SU-DHL-6 (cell line): ENCODE measurements at regions not wholly inside any gene's neighbourhood (a gene's known extent, or its start where the extent isn't known, plus 50 kb on each side); places are given as distances from the start of the nearest gene placed in this dataset.

ENCODE experiments used
- H2AFZ ChIP-seq: fragments of 200-600 bp; sonication (generic); 2 replicates; pipeline ENCODE4 v1.6.1; 2014; ENCODE audit warnings: low read depth, mild to moderate bottlenecking, moderate library complexity, mixed read lengths, antibody characterized with exemption, low read length; ENCODE audit not compliant: severe bottlenecking
- H3F3A ChIP-seq: fragments of 200-600 bp; shearing (Covaris generic); 2 replicates; pipeline ENCODE4 v1.6.0; 2016; ENCODE audit warnings: antibody characterized with exemption, mild to moderate bottlenecking; ENCODE audit not compliant: insufficient read depth
- H3K27ac ChIP-seq: fragments of 200-600 bp; sonication (generic); 2 replicates; pipeline ENCODE4 v1.5.1; 2016; ENCODE audit warnings: low read depth, mild to moderate bottlenecking, low read length, moderate library complexity, mixed read lengths
- H3K27me3 ChIP-seq: fragments of 200-600 bp; sonication (generic), shearing (Covaris generic); 2 replicates; pipeline ENCODE4 v1.6.0; 2014; ENCODE audit warnings: mild to moderate bottlenecking, low read length
- H3K36me3 ChIP-seq: fragments of 200-600 bp; sonication (generic); 2 replicates; pipeline ENCODE4 v1.6.1; 2014; ENCODE audit warnings: mild to moderate bottlenecking, low read length, mixed read lengths
- H3K4me2 ChIP-seq: fragments of 300-600, 200-600 bp; shearing (Covaris generic), sonication (generic); 2 replicates; pipeline ENCODE4 v1.6.0; 2014; ENCODE audit warnings: low read length, low read depth, mild to moderate bottlenecking; ENCODE audit not compliant: poor library complexity, severe bottlenecking
- H3K4me3 ChIP-seq: fragments of 200-600 bp; sonication (generic); 2 replicates; pipeline ENCODE4 v1.5.1; 2014; ENCODE audit warnings: antibody characterized with exemption, low read length, mild to moderate bottlenecking, mixed read lengths; ENCODE audit not compliant: insufficient read depth, poor library complexity, severe bottlenecking
- H3K79me2 ChIP-seq: fragments of 200-600 bp; sonication (generic); 2 replicates; pipeline ENCODE4 v1.6.1; 2014; ENCODE audit warnings: mild to moderate bottlenecking, low read length, moderate library complexity; ENCODE audit not compliant: insufficient read depth
- H3K9ac ChIP-seq: fragments of 200-600 bp; sonication (generic); 2 replicates; pipeline ENCODE4 v1.7.0; 2014; ENCODE audit warnings: mild to moderate bottlenecking, low read length
- H3K9me2 ChIP-seq: fragments of 200-600 bp; sonication (generic); replicated peaks from 2 replicates; pipeline ENCODE4 v1.6.1; 2014; ENCODE audit warnings: low read length; ENCODE audit not compliant: insufficient read depth
- H3K9me3 ChIP-seq: fragments of 200-600 bp; sonication (generic); 2 replicates; pipeline ENCODE4 v1.6.1; 2014; ENCODE audit warnings: low read length, mixed read lengths; ENCODE audit not compliant: insufficient read depth
- H4K20me1 ChIP-seq: fragments of 200-600 bp; sonication (generic); 2 replicates; pipeline ENCODE4 v1.6.1; 2014; ENCODE audit warnings: low read depth, mild to moderate bottlenecking, antibody characterized with exemption, low read length, moderate library complexity, mixed read lengths
- EZH2phosphoT487 ChIP-seq: fragments of 200-600 bp; sonication (generic), shearing (Covaris generic); conservative IDR thresholded peaks from 2 replicates; pipeline ENCODE4 v1.6.1; 2018; ENCODE audit warnings: mild to moderate bottlenecking, antibody characterized with exemption, low read length, moderate library complexity, mixed read lengths
- TF ChIP-seq, protein P1 (sequence below): fragments of 200-600 bp; sonication (generic); IDR thresholded peaks from one replicate; pipeline ENCODE4 v1.5.1; 2017; ENCODE audit warnings: antibody characterized with exemption, mild to moderate bottlenecking, low read length, moderate library complexity; ENCODE audit not compliant: insufficient read depth, poor library complexity, severe bottlenecking

DNA sequence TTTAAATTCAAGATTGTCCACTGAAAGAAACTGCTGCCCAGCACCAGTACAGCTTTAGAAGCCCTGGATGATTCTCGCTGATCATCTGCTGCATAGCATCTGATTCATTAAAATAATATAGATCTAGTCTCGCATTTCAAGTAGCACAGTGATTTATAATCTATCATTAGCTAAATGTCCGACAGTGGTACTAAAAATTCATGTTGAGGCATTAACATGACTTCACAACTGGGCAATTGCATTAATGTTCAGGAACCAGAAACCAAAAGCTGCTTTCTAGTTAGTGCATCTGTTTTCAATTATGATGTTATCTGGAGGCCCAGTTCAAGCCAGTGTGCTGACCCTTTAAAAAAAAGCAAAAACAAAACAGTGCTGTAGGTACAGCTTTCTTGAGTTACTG, 1987.2 kb upstream of the SEL1L start:
- no peaks in the 10 kb centered on the region for H3K27me3 ChIP-seq
- no peaks in the 10 kb centered on the region for H3F3A ChIP-seq
- no peak overlapping the region for H3K4me2 ChIP-seq
- H3K4me3 ChIP-seq, result no peak overlapping the region
- H3K36me3 ChIP-seq, result no peaks in the 10 kb centered on the region
- H3K9me2 ChIP-seq, result no peaks in the 10 kb centered on the region
- TF ChIP-seq EZH2phosphoT487, result no peak
- H3K9me3 ChIP-seq, result no peaks in the 10 kb centered on the region
- H3K27ac ChIP-seq, result no peak overlapping the region
- no peaks in the 10 kb centered on the region for H3K79me2 ChIP-seq
- H3K9ac ChIP-seq, result no peak overlapping the region
- no peaks in the 10 kb centered on the region for H4K20me1 ChIP-seq
- no peak overlapping the region for H2AFZ ChIP-seq

DNA sequence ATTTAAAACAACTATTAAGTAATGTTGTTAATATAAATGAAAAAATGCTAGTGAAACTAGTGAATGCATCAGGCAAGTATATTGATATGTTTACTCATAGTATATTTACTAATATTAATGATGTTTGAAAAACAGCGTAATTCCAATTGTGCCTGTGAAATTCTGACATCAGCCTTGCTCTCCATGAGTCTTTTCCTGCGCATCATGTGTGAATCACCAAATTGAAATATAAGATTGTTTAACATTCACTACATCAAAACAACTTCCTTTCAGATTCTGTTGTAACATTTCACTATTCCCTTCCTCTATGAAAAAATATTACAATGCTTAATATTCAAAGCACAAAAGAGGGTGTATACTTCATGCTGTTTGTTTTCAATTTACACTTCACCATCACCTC, 1995.9 kb upstream of the SEL1L start:
- no peak overlapping the region for H2AFZ ChIP-seq
- no peaks in the 10 kb centered on the region for H3K79me2 ChIP-seq
- H3K9ac ChIP-seq, result no peak overlapping the region
- no peak overlapping the region for H3K27ac ChIP-seq
- H4K20me1 ChIP-seq, result no peaks in the 10 kb centered on the region
- TF ChIP-seq, protein P1, sequence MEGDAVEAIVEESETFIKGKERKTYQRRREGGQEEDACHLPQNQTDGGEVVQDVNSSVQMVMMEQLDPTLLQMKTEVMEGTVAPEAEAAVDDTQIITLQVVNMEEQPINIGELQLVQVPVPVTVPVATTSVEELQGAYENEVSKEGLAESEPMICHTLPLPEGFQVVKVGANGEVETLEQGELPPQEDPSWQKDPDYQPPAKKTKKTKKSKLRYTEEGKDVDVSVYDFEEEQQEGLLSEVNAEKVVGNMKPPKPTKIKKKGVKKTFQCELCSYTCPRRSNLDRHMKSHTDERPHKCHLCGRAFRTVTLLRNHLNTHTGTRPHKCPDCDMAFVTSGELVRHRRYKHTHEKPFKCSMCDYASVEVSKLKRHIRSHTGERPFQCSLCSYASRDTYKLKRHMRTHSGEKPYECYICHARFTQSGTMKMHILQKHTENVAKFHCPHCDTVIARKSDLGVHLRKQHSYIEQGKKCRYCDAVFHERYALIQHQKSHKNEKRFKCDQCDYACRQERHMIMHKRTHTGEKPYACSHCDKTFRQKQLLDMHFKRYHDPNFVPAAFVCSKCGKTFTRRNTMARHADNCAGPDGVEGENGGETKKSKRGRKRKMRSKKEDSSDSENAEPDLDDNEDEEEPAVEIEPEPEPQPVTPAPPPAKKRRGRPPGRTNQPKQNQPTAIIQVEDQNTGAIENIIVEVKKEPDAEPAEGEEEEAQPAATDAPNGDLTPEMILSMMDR, result no peak
- TF ChIP-seq EZH2phosphoT487, result no peak
- H3F3A ChIP-seq, result no peaks in the 10 kb centered on the region
- no peaks in the 10 kb centered on the region for H3K27me3 ChIP-seq
- H3K4me3 ChIP-seq, result no peak overlapping the region
- no peaks in the 10 kb centered on the region for H3K9me2 ChIP-seq
- no peak overlapping the region for H3K4me2 ChIP-seq
- H3K9me3 ChIP-seq, result no peaks in the 10 kb centered on the region
- H3K36me3 ChIP-seq, result no peaks in the 10 kb centered on the region

DNA sequence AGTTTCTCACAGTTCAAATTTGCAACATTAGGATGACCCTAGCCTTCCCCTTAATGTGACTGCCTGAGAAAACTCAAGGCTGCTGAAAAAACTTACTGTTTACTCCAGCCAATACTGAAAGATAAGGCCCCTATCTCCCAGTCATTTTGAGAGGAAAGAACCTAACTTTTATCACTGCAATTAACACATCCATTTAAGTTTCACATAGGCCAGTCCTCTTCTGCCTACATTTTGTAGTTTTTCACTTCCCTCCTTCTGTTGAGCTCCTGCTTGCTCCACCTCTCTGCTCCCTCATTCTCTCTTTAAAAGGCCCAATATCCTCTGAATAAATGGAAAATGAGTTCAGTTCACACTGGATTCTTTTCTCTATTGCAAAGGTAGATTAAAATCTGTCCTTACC, 1996.2 kb upstream of the FLRT2 start:
- TF ChIP-seq, protein P1, result no peak
- TF ChIP-seq EZH2phosphoT487, result no peak
- H3K36me3 ChIP-seq, result no peaks in the 10 kb centered on the region
- no peak overlapping the region for H2AFZ ChIP-seq
- no peak overlapping the region for H3K4me2 ChIP-seq
- no peak overlapping the region for H3K27ac ChIP-seq
- no peaks in the 10 kb centered on the region for H3K79me2 ChIP-seq
- H3K9me3 ChIP-seq, result no peaks in the 10 kb centered on the region
- H3F3A ChIP-seq, result no peaks in the 10 kb centered on the region
- H3K9ac ChIP-seq, result no peak overlapping the region
- no peaks in the 10 kb centered on the region for H3K9me2 ChIP-seq
- no peaks in the 10 kb centered on the region for H4K20me1 ChIP-seq
- H3K27me3 ChIP-seq, result no peaks in the 10 kb centered on the region
- H3K4me3 ChIP-seq, result no peak overlapping the region

DNA sequence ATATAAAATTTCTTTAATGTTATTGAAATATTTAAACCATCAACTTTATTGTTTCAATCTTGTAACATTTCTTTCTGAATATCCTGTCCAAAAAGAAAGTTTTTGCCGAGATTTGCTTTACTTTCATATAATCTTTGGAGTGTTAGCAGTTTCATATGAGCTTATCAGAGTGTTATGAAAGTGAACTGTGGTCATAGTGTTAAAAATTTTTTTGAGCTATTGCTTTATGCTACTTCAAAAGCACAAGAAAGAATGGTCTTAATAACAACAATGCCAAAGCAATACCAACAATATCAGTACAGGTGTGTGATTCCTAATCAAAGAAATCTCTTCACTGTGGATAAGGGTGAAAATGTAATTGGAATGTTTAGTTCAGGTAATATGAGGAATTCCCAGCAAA, 1994.9 kb upstream of the FLRT2 start:
- no peak overlapping the region for H3K27ac ChIP-seq
- no peaks in the 10 kb centered on the region for H3K9me2 ChIP-seq
- no peaks in the 10 kb centered on the region for H3K27me3 ChIP-seq
- H3F3A ChIP-seq, result no peaks in the 10 kb centered on the region
- H3K9ac ChIP-seq, result no peak overlapping the region
- no peaks in the 10 kb centered on the region for H3K79me2 ChIP-seq
- H2AFZ ChIP-seq, result no peak overlapping the region
- TF ChIP-seq, protein P1, result no peak
- TF ChIP-seq EZH2phosphoT487, result no peak
- no peak overlapping the region for H3K4me2 ChIP-seq
- no peaks in the 10 kb centered on the region for H4K20me1 ChIP-seq
- H3K9me3 ChIP-seq, result no peaks in the 10 kb centered on the region
- no peaks in the 10 kb centered on the region for H3K36me3 ChIP-seq
- no peak overlapping the region for H3K4me3 ChIP-seq
